H9 (cell line): ENCODE measurements at regions not wholly inside any gene's neighbourhood (a gene's known extent, or its start where the extent isn't known, plus 50 kb on each side); places are given as distances from the start of the nearest gene placed in this dataset.

ENCODE experiments used
- DNase-seq: peaks from one replicate; pipeline ENCODE4 v3.0.0-alpha.2; 2017
- H2AFZ ChIP-seq: one replicate; pipeline ENCODE4 v1.6.1; 2013; ENCODE audit warnings: mild to moderate bottlenecking, low read length, control low read depth, moderate library complexity
- H2AK5ac ChIP-seq: 2 replicates; pipeline ENCODE4 v1.6.1; 2013; ENCODE audit warnings: low read length, control low read depth, mixed read lengths; ENCODE audit not compliant: insufficient read length
- H2BK120ac ChIP-seq: one replicate; pipeline ENCODE4 v1.6.1; 2013; ENCODE audit warnings: low read depth, mild to moderate bottlenecking, low read length, control low read depth, inconsistent platforms; ENCODE audit not compliant: poor library complexity, severe bottlenecking
- H2BK12ac ChIP-seq: 2 replicates; pipeline ENCODE4 v1.6.1; 2013; ENCODE audit warnings: low read length, control low read depth, mixed read lengths, low read depth; ENCODE audit not compliant: insufficient read length
- H2BK15ac ChIP-seq: 2 replicates; pipeline ENCODE4 v1.6.1; 2013; ENCODE audit warnings: low read depth, low read length, control low read depth
- H2BK20ac ChIP-seq: one replicate; pipeline ENCODE4 v1.6.1; 2013; ENCODE audit warnings: low read depth, mild to moderate bottlenecking, low read length, control low read depth, inconsistent platforms; ENCODE audit not compliant: poor library complexity, severe bottlenecking
- H2BK5ac ChIP-seq: 2 replicates; pipeline ENCODE4 v1.6.1; 2013; ENCODE audit warnings: low read length, control low read depth, mixed read lengths; ENCODE audit not compliant: insufficient read length
- H3K14ac ChIP-seq: 2 replicates; pipeline ENCODE4 v1.6.1; 2013; ENCODE audit warnings: low read length, control low read depth; ENCODE audit not compliant: insufficient read depth
- H3K18ac ChIP-seq: 2 replicates; pipeline ENCODE4 v1.6.1; 2013; ENCODE audit warnings: low read depth, mild to moderate bottlenecking, mixed read lengths, low read length, control low read depth; ENCODE audit not compliant: insufficient read length
- H3K23ac ChIP-seq: 2 replicates; pipeline ENCODE4 v1.6.1; 2013; ENCODE audit warnings: low read length, control low read depth, mixed read lengths, low read depth; ENCODE audit not compliant: insufficient read length
- H3K23me2 ChIP-seq: 2 replicates; pipeline ENCODE4 v1.6.1; 2013; ENCODE audit warnings: low read depth, mild to moderate bottlenecking, mixed read lengths, low read length, control low read depth; ENCODE audit not compliant: insufficient read length, poor library complexity, severe bottlenecking
- H3K27ac ChIP-seq: 2 replicates; pipeline ENCODE4 v1.5.1; 2013; ENCODE audit warnings: low read length, control low read depth, mixed read lengths, low read depth; ENCODE audit not compliant: insufficient read length
- H3K27me3 ChIP-seq: 2 replicates; pipeline ENCODE4 v1.6.1; 2013; ENCODE audit warnings: low read length, control low read depth, inconsistent platforms; ENCODE audit not compliant: insufficient read depth
- H3K4ac ChIP-seq: 2 replicates; pipeline ENCODE4 v1.6.1; 2013; ENCODE audit warnings: low read depth, mild to moderate bottlenecking, control low read depth, inconsistent platforms, low read length, moderate library complexity
- H3K4me1 ChIP-seq: 2 replicates; pipeline ENCODE4 v1.6.1; 2013; ENCODE audit warnings: low read length, control low read depth, inconsistent platforms; ENCODE audit not compliant: insufficient read depth
- H3K4me2 ChIP-seq: 2 replicates; pipeline ENCODE4 v1.6.1; 2013; ENCODE audit warnings: low read length, control low read depth, mixed read lengths; ENCODE audit not compliant: insufficient read length, insufficient read depth
- H3K56ac ChIP-seq: 2 replicates; pipeline ENCODE4 v1.6.1; 2013; ENCODE audit warnings: low read depth, mild to moderate bottlenecking, mixed read lengths, low read length, control low read depth; ENCODE audit not compliant: insufficient read length
- H3K79me1 ChIP-seq: 2 replicates; pipeline ENCODE4 v1.6.1; 2013; ENCODE audit warnings: low read depth, mild to moderate bottlenecking, moderate library complexity, low read length, control low read depth, inconsistent platforms; ENCODE audit not compliant: insufficient read depth, poor library complexity, severe bottlenecking
- H3K79me2 ChIP-seq: 2 replicates; pipeline ENCODE4 v1.6.1; 2013; ENCODE audit warnings: low read length, control low read depth, inconsistent platforms; ENCODE audit not compliant: insufficient read depth
- H3K9ac ChIP-seq: 2 replicates; pipeline ENCODE4 v1.6.1; 2013; ENCODE audit warnings: low read length, control low read depth, mixed read lengths; ENCODE audit not compliant: insufficient read length; ENCODE audit errors: extremely low read depth
- H3K9me3 ChIP-seq: one replicate; pipeline ENCODE4 v1.6.1; 2013; ENCODE audit warnings: low read depth, low read length, inconsistent platforms; ENCODE audit not compliant: control insufficient read depth
- H3T11ph ChIP-seq: one replicate; pipeline ENCODE4 v1.6.1; 2013; ENCODE audit warnings: mild to moderate bottlenecking, low read length, control low read depth, inconsistent platforms
- H4K20me1 ChIP-seq: one replicate; pipeline ENCODE4 v1.6.1; 2013; ENCODE audit not compliant: control insufficient read depth, insufficient read length, insufficient read depth
- H4K5ac ChIP-seq: 2 replicates; pipeline ENCODE4 v1.6.1; 2013; ENCODE audit warnings: low read depth, mild to moderate bottlenecking, mixed read lengths, low read length, control low read depth; ENCODE audit not compliant: insufficient read length
- H4K8ac ChIP-seq: replicated peaks from 2 replicates; pipeline ENCODE4 v1.6.1; 2013; ENCODE audit warnings: low read length, control low read depth, mixed read lengths, low read depth; ENCODE audit not compliant: insufficient read length
- H4K91ac ChIP-seq: 2 replicates; pipeline ENCODE4 v1.6.1; 2013; ENCODE audit warnings: low read depth, mild to moderate bottlenecking, moderate library complexity, mixed read lengths, low read length, control low read depth; ENCODE audit not compliant: insufficient read length
- H3K27ac Mint-ChIP-seq, 3 experiments: 2 replicates in 2 of 3; 3 replicates in 1 of 3; pipeline ENCODE4 v1.8.0; 2020 to 2021; ENCODE audit warnings: mixed read lengths in 3 of 3, mild to moderate bottlenecking in 1 of 3, moderate library complexity in 1 of 3
- H3K27me3 Mint-ChIP-seq: 2 replicates; pipeline ENCODE4 v1.8.0; 2021; ENCODE audit warnings: low read depth, mild to moderate bottlenecking, moderate library complexity, mixed read lengths
- H3K36me3 Mint-ChIP-seq, 3 experiments: 2 replicates in 2 of 3; 3 replicates in 1 of 3; pipeline ENCODE4 v1.8.0; 2020 to 2021; ENCODE audit warnings: low read depth in 3 of 3, mixed read lengths in 3 of 3; ENCODE audit not compliant: insufficient read depth in 1 of 3
- H3K4me1 Mint-ChIP-seq, 2 experiments: 2 replicates each; pipeline ENCODE4 v1.8.0; 2020; ENCODE audit warnings: mixed read lengths in 2 of 2
- H3K4me3 Mint-ChIP-seq, 2 experiments: 2 replicates in 1 of 2; 3 replicates in 1 of 2; pipeline ENCODE4 v1.8.0; 2020 to 2021; ENCODE audit warnings: mild to moderate bottlenecking in 2 of 2, mixed read lengths in 2 of 2, moderate library complexity in 1 of 2
- H3K9me3 Mint-ChIP-seq, 2 experiments: 2 replicates in 1 of 2; 3 replicates in 1 of 2; pipeline ENCODE4 v1.8.0; 2020; ENCODE audit warnings: mild to moderate bottlenecking in 2 of 2, mixed read lengths in 2 of 2, moderate library complexity in 1 of 2
- WGBS: extraction: QIAGEN DNeasy Blood & Tissue Kit; methylation state at CpG from one replicate; pipeline ENCODE4 v1.1.7; 2013; ENCODE audit warnings: missing lambda C conversion rate, low lambda C conversion rate, mixed read lengths; ENCODE audit not compliant: insufficient read length; ENCODE audit errors: extremely low coverage; 5-methylcytosine and 5-hydroxymethylcytosine counted together
- TF ChIP-seq, protein P1 (sequence below): fragments of 200-600 bp; sonication (generic); conservative IDR thresholded peaks from 3 replicates; pipeline ENCODE4 v1.8.0; 2021; ENCODE audit warnings: antibody characterized with exemption, mild to moderate bottlenecking

DNA sequence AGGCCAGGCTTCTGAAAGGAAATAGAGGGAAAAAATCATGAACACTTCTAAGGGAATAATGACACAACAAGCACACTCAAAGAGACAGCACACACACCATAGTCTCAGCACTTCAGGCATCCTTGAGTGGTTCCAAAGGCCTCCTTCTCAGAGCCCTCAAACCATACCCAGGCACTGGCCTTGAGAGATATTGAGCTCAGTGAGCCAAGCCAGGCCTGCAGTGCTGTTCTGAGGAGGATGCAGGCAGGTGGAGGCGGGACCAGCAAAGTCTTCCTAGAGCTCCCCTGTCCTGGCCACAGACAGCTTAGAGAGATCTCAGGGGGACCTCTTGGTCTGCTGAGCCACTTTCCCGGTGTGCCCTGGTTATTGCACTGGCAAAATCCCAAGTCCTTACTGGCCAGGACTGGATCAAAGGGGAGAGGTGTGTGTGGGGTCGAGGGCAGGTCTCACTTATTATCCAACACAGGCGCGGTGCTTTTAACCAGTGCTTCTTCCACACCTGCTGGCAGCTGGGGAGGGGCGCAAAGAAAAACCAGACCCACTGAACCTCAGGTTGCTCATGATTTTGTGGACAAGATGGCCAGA, 86.8 kb upstream of the HAAO start:
- H3K4me2 ChIP-seq: no peak overlapping the region
- H3K9me3 Mint-ChIP-seq: no peaks in the 10 kb centered on the region
- no peak overlapping the region for H3K18ac ChIP-seq
- no peak overlapping the region for H2BK5ac ChIP-seq
- no peak overlapping the region for H3T11ph ChIP-seq
- H3K36me3 Mint-ChIP-seq: no peaks in the 10 kb centered on the region
- no peaks in the 10 kb centered on the region for H3K79me1 ChIP-seq
- no peaks in the 10 kb centered on the region for H3K23me2 ChIP-seq
- no peak overlapping the region for H4K8ac ChIP-seq
- no peak overlapping the region for H3K27ac Mint-ChIP-seq
- H3K4ac ChIP-seq: no peak overlapping the region
- H3K4me1 Mint-ChIP-seq: peaks cover 4% of the 10 kb centered on the region in 2 experiments; a peak in 3 of 4 replicates
- DNase-seq: no peak
- no peak overlapping the region for H4K91ac ChIP-seq
- no peak overlapping the region for H2BK15ac ChIP-seq
- H4K20me1 ChIP-seq: no peaks in the 10 kb centered on the region
- no peaks in the 10 kb centered on the region for H3K4me1 ChIP-seq
- no peak overlapping the region for H2BK120ac ChIP-seq
- H3K14ac ChIP-seq: no peak overlapping the region; the same call in 1 of the 2 replicates
- H3K27me3 ChIP-seq: no peaks in the 10 kb centered on the region; the same call in 1 of the 2 replicates
- H2BK20ac ChIP-seq: no peak overlapping the region
- no peak overlapping the region for H3K27ac ChIP-seq
- no peaks in the 10 kb centered on the region for H3K9me3 ChIP-seq
- WGBS: no CpG with 5 or more reads among the region's 6 CpGs
- H3K27me3 Mint-ChIP-seq: no peaks in the 10 kb centered on the region
- no peak overlapping the region for H4K5ac ChIP-seq
- H3K23ac ChIP-seq: no peak overlapping the region
- no peak overlapping the region for H2AK5ac ChIP-seq
- no peak overlapping the region for H3K56ac ChIP-seq
- no peaks in the 10 kb centered on the region for H3K79me2 ChIP-seq
- H3K9ac ChIP-seq: no peak overlapping the region
- no peak overlapping the region for H2BK12ac ChIP-seq
- TF ChIP-seq, protein P1, sequence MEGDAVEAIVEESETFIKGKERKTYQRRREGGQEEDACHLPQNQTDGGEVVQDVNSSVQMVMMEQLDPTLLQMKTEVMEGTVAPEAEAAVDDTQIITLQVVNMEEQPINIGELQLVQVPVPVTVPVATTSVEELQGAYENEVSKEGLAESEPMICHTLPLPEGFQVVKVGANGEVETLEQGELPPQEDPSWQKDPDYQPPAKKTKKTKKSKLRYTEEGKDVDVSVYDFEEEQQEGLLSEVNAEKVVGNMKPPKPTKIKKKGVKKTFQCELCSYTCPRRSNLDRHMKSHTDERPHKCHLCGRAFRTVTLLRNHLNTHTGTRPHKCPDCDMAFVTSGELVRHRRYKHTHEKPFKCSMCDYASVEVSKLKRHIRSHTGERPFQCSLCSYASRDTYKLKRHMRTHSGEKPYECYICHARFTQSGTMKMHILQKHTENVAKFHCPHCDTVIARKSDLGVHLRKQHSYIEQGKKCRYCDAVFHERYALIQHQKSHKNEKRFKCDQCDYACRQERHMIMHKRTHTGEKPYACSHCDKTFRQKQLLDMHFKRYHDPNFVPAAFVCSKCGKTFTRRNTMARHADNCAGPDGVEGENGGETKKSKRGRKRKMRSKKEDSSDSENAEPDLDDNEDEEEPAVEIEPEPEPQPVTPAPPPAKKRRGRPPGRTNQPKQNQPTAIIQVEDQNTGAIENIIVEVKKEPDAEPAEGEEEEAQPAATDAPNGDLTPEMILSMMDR: no peak
- no peak overlapping the region for H3K4me3 Mint-ChIP-seq
- H2AFZ ChIP-seq: no peak overlapping the region
